Fibroblast of mammary gland (primary cell): ENCODE measurements at regions not wholly inside any gene's neighbourhood (a gene's known extent, or its start where the extent isn't known, plus 50 kb on each side); places are given as distances from the start of the nearest gene placed in this dataset.

Source experiments
- DNase-seq: peaks from one replicate; pipeline ENCODE4 v3.0.0-alpha.2; 2010; ENCODE audit warnings: low read depth
- H3K4me3 ChIP-seq: 2 replicates; pipeline ENCODE4 v1.5.1; 2011; ENCODE audit warnings: low read depth, mild to moderate bottlenecking, low read length, moderate library complexity; ENCODE audit not compliant: control insufficient read depth
- CTCF ChIP-seq: conservative IDR thresholded peaks from 2 replicates; pipeline ENCODE4 v1.5.1; 2011; ENCODE audit warnings: low read depth, low read length, inconsistent platforms; ENCODE audit not compliant: control insufficient read depth, insufficient read depth

- H3K4me3 ChIP-seq: no peak overlapping the region
- no peak for DNase-seq
- no peak for TF ChIP-seq CTCF
Measured at GRCh38 chr7:113800826-113801225, 118.0 kb downstream of the PPP1R3A start.

- H3K4me3 ChIP-seq: no peak overlapping the region
- TF ChIP-seq CTCF: no peak
- DNase-seq: no peak
Measured at GRCh38 chr7:113799896-113800295, 118.9 kb downstream of the PPP1R3A start.

- DNase-seq: no peak
- TF ChIP-seq CTCF: no peak
- no peak overlapping the region for H3K4me3 ChIP-seq
Measured at GRCh38 chr7:113797420-113798010, 121.3 kb downstream of the PPP1R3A start.

GRCh38 chr7:113796557-113796956, 122.3 kb downstream of the PPP1R3A start:
- no peak overlapping the region for H3K4me3 ChIP-seq
- TF ChIP-seq CTCF: no peak
- peak; percentile 70 for DNase-seq

- no peak for TF ChIP-seq CTCF
- no peak overlapping the region for H3K4me3 ChIP-seq
- no peak for DNase-seq
Measured at GRCh38 chr7:113794573-113794972, 124.2 kb downstream of the PPP1R3A start.

- DNase-seq: no peak
- no peak overlapping the region for H3K4me3 ChIP-seq
- TF ChIP-seq CTCF: no peak
Measured at GRCh38 chr7:113793171-113793570, 125.6 kb downstream of the PPP1R3A start.

- DNase-seq: no peak
- no peak for TF ChIP-seq CTCF
- no peak overlapping the region for H3K4me3 ChIP-seq
Measured at GRCh38 chr7:113790025-113790424, 128.8 kb downstream of the PPP1R3A start.
